ENCODE measurements at regions not wholly inside any gene's neighbourhood (a gene's known extent, or its start where the extent isn't known, plus 50 kb on each side); places are given as distances from the start of the nearest gene placed in this dataset.

- Histone ChIP-seq H3K9me3 (peaks cover 36% of the 10 kb centered on the region), H3K4me1 (ENCODE audit: low read depth) (no peaks in the 10 kb centered on the region), H3K4me3 (no peak overlapping the region), H3K36me3 (ENCODE audit: low read depth) (no peaks in the 10 kb centered on the region)
- no peak for TF ChIP-seq CTCF (IDR thresholded peaks at IDR 0.05)
- intact Hi-C loops (cut with DNase I, micrococcal nuclease), result no loop called here
- ATAC-seq (no peak), DNase-seq (no peak)
These were observed 510.5 kb upstream of the LRFN5 start for GRCh38 chr14:41096131-41096530.

- no peak for DNase-seq
- intact Hi-C loops (cut with DNase I, micrococcal nuclease), result no loop called here
- Histone ChIP-seq H3K36me3 (ENCODE audit: low read depth) (no peaks in the 10 kb centered on the region), H3K9me3 (peaks cover 51% of the 10 kb centered on the region), H3K4me1 (ENCODE audit: low read depth) (no peaks in the 10 kb centered on the region), H3K4me3 (no peak overlapping the region)
- no peak for ATAC-seq
- TF ChIP-seq CTCF (IDR thresholded peaks at IDR 0.05), result no peak
These were observed 519.6 kb upstream of the LRFN5 start for GRCh38 chr14:41087056-41087455.

- H3K9me3 ChIP-seq, result peaks cover 18% of the 10 kb centered on the region
- intact Hi-C loops (cut with DNase I, micrococcal nuclease), result no loop called here
- no peak for TF ChIP-seq CTCF (IDR thresholded peaks at IDR 0.05)
- DNase-seq (no peak), ATAC-seq (no peak)
- H3K4me3 ChIP-seq, result no peak overlapping the region
- H3K4me1 ChIP-seq (ENCODE audit: low read depth), result no peaks in the 10 kb centered on the region
- no peaks in the 10 kb centered on the region for H3K36me3 ChIP-seq (ENCODE audit: low read depth)
These were observed 533.1 kb upstream of the LRFN5 start for GRCh38 chr14:41073544-41073943.

DNA sequence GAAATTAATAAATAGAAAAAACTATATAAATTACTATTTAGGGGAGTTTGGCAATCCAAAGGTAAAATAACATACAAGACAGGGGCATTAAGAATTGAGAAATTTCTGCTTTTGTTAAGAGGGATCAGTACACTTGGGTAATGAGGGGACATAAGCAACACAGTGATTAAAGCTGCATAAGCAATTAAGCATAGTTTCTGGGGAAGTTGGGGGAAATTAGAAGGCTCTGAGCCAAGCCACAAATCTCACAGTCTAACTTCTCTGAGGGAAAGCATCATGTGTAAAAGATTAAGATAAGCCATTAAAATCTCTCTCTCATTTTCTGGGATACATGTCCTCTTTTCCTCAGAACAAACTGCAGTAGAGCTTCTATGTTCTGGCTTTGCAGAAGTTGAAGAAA is 533.9 kb upstream of the LRFN5 start:
- intact Hi-C loops (cut with DNase I, micrococcal nuclease), result no loop called here
- Histone ChIP-seq H3K4me3 (no peak overlapping the region), H3K9me3 (peaks cover 19% of the 10 kb centered on the region), H3K4me1 (ENCODE audit: low read depth) (no peaks in the 10 kb centered on the region), H3K36me3 (ENCODE audit: low read depth) (no peaks in the 10 kb centered on the region)
- DNase-seq (no peak), ATAC-seq (no peak)
- no peak for TF ChIP-seq CTCF (IDR thresholded peaks at IDR 0.05)

DNA sequence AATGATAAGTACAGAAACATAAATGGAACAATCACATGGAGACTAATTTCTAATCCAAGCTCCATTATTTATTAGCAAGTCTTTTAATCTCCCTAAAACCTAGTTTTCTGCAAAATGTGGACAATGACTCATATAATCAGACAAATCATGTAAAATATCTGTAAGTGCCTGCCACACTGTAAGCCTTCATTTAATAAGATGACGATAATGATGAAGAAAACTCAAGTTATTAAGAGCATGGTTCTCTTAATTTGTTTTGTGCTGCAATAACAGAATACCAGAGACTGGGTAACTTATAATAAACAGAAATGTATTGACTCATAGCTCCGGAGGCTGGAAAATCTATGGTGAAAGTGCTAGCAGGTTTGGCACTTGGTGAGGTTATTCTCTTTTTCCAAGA is 535.3 kb upstream of the LRFN5 start:
- ATAC-seq (no peak), DNase-seq (no peak)
- no peaks in the 10 kb centered on the region for H3K36me3 ChIP-seq (ENCODE audit: low read depth)
- no peak for TF ChIP-seq CTCF (IDR thresholded peaks at IDR 0.05)
- H3K4me3 ChIP-seq, result no peak overlapping the region
- intact Hi-C loops (cut with DNase I, micrococcal nuclease), result no loop called here
- H3K9me3 ChIP-seq, result peaks cover 25% of the 10 kb centered on the region
- no peaks in the 10 kb centered on the region for H3K4me1 ChIP-seq (ENCODE audit: low read depth)

- intact Hi-C loops (cut with DNase I, micrococcal nuclease), result no loop called here
- no peaks in the 10 kb centered on the region for H3K36me3 ChIP-seq (ENCODE audit: low read depth)
- DNase-seq (no peak), ATAC-seq (no peak)
- no peaks in the 10 kb centered on the region for H3K4me1 ChIP-seq (ENCODE audit: low read depth)
- no peak for TF ChIP-seq CTCF (IDR thresholded peaks at IDR 0.05)
- H3K9me3 ChIP-seq, result peaks cover 22% of the 10 kb centered on the region
- no peak overlapping the region for H3K4me3 ChIP-seq
These were observed 543.9 kb upstream of the LRFN5 start for GRCh38 chr14:41062826-41063225.
